Body of pancreas (tissue), 4 donors: ENCODE measurements at regions not wholly inside any gene's neighbourhood (a gene's known extent, or its start where the extent isn't known, plus 50 kb on each side); places are given as distances from the start of the nearest gene placed in this dataset.

ENCODE experiments used
- CTCF ChIP-seq, 7 experiments: fragments of 450-650 bp in 4 of 7; fragments of 200-600 bp in 3 of 7; sonication (generic) in 3 of 7; IDR thresholded peaks; one replicate each; pipeline ENCODE4 v1.5.1; 2016 to 2019; ENCODE audit warnings: antibody characterized with exemption in 7 of 7
- POLR2A ChIP-seq, 3 donors: fragments of 450-650 bp; IDR thresholded peaks; one replicate each; pipeline ENCODE4 v1.6.1; 2016; ENCODE audit warnings: antibody characterized with exemption in 3 of 3, mild to moderate bottlenecking in 2 of 3

- TF ChIP-seq CTCF (IDR thresholded peaks at IDR 0.05) (no peak), POLR2A (IDR thresholded peaks at IDR 0.05) (no peak)
Measured at GRCh38 chr6:25100288-25100687, 164.5 kb upstream of the RIPOR2 start.
